Vagina (tissue), 2 donors: ENCODE measurements at regions not wholly inside any gene's neighbourhood (a gene's known extent, or its start where the extent isn't known, plus 50 kb on each side); places are given as distances from the start of the nearest gene placed in this dataset.

Source experiments
- POLR2A ChIP-seq, 2 donors: fragments of 450-650 bp; IDR thresholded peaks; one replicate each; pipeline ENCODE4 v1.6.1; 2017; ENCODE audit warnings: antibody characterized with exemption in 2 of 2, mild to moderate bottlenecking in 2 of 2, moderate library complexity in 2 of 2
- POLR2AphosphoS5 ChIP-seq, 2 donors: sonication (generic); formaldehyde crosslinking; IDR thresholded peaks; one replicate each; pipeline ENCODE4 v1.9.0; 2017; ENCODE audit warnings: antibody characterized with exemption in 2 of 2, mild to moderate bottlenecking in 2 of 2, low read depth in 1 of 2; ENCODE audit not compliant: insufficient read depth in 1 of 2
- TF ChIP-seq, protein P1 (sequence below), 3 experiments: fragments of 450-650 bp in 2 of 3; fragments of 200-600 bp in 1 of 3; sonication (generic) in 1 of 3; IDR thresholded peaks; one replicate each; pipeline ENCODE4 v1.5.1; 2017 to 2019; ENCODE audit warnings: antibody characterized with exemption in 3 of 3, mild to moderate bottlenecking in 2 of 3, moderate library complexity in 2 of 3

- TF ChIP-seq POLR2AphosphoS5 (IDR thresholded peaks at IDR 0.05; ENCODE audit: insufficient read depth in 1 of 2, low read depth in 1 of 2), result no peak
- TF ChIP-seq, protein P1, sequence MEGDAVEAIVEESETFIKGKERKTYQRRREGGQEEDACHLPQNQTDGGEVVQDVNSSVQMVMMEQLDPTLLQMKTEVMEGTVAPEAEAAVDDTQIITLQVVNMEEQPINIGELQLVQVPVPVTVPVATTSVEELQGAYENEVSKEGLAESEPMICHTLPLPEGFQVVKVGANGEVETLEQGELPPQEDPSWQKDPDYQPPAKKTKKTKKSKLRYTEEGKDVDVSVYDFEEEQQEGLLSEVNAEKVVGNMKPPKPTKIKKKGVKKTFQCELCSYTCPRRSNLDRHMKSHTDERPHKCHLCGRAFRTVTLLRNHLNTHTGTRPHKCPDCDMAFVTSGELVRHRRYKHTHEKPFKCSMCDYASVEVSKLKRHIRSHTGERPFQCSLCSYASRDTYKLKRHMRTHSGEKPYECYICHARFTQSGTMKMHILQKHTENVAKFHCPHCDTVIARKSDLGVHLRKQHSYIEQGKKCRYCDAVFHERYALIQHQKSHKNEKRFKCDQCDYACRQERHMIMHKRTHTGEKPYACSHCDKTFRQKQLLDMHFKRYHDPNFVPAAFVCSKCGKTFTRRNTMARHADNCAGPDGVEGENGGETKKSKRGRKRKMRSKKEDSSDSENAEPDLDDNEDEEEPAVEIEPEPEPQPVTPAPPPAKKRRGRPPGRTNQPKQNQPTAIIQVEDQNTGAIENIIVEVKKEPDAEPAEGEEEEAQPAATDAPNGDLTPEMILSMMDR (IDR thresholded peaks at IDR 0.05), result no peak
- no peak for TF ChIP-seq POLR2A (IDR thresholded peaks at IDR 0.05)
Observed at GRCh38 chr4:159435561-159436023, 332.7 kb downstream of the RAPGEF2 start.
